GM23338 (cell line): ENCODE measurements at regions not wholly inside any gene's neighbourhood (a gene's known extent, or its start where the extent isn't known, plus 50 kb on each side); places are given as distances from the start of the nearest gene placed in this dataset.

Experiments
- ATAC-seq: fragments of 200-7000 bp; cut with Tn5 transposase; 3 replicates; pipeline ENCODE4 v1.9.1; 2020
- DNase-seq: peaks from one replicate; pipeline ENCODE4 v3.0.0-alpha.2; 2015; ENCODE audit warnings: low spot score
- H2AFZ ChIP-seq: fragments of 200-600 bp; sonication (generic); 2 replicates; pipeline ENCODE4 v1.8.0; 2016; ENCODE audit warnings: antibody characterized with exemption, mild to moderate bottlenecking, moderate library complexity
- H3F3A ChIP-seq: fragments of 200-600 bp; sonication (generic); replicated peaks from 2 replicates; pipeline ENCODE4 v1.8.0; 2017; ENCODE audit warnings: antibody characterized with exemption, mixed run types, low read depth
- H3K27ac ChIP-seq: fragments of 200-600 bp; sonication (generic); 2 replicates; pipeline ENCODE4 v1.6.1; 2016; ENCODE audit warnings: low read depth
- H3K27me3 ChIP-seq: fragments of 200-600 bp; sonication (generic); 2 replicates; pipeline ENCODE4 v1.8.0; 2016; ENCODE audit warnings: mild to moderate bottlenecking, mixed run types, moderate library complexity; ENCODE audit not compliant: insufficient read depth
- H3K36me3 ChIP-seq: fragments of 200-600 bp; sonication (generic); 2 replicates; pipeline ENCODE4 v1.8.0; 2016; ENCODE audit warnings: mild to moderate bottlenecking; ENCODE audit not compliant: insufficient read depth
- H3K4me1 ChIP-seq: fragments of 200-600 bp; sonication (generic); 2 replicates; pipeline ENCODE4 v1.8.0; 2016; ENCODE audit warnings: mild to moderate bottlenecking, moderate library complexity; ENCODE audit not compliant: insufficient read depth
- H3K4me2 ChIP-seq: fragments of 200-600 bp; sonication (generic); 2 replicates; pipeline ENCODE4 v1.7.1; 2017; ENCODE audit warnings: mixed run types
- H3K4me3 ChIP-seq: fragments of 200-600 bp; sonication (generic); 2 replicates; pipeline ENCODE4 v1.6.1; 2016; ENCODE audit warnings: mixed run types
- H3K79me2 ChIP-seq: fragments of 200-600 bp; sonication (generic); replicated peaks from 2 replicates; pipeline ENCODE4 v1.8.0; 2017; ENCODE audit warnings: mild to moderate bottlenecking; ENCODE audit not compliant: insufficient read depth
- H3K9me2 ChIP-seq: fragments of 200-600 bp; sonication (generic); 2 replicates; pipeline ENCODE4 v1.8.0; 2017; ENCODE audit not compliant: insufficient read depth
- H4K20me1 ChIP-seq: fragments of 200-600 bp; sonication (generic); replicated peaks from 2 replicates; pipeline ENCODE4 v1.8.0; 2017; ENCODE audit warnings: mild to moderate bottlenecking; ENCODE audit not compliant: insufficient read depth
- H3K27ac Mint-ChIP-seq: 2 replicates; pipeline ENCODE4 v1.8.0; 2020; ENCODE audit warnings: inconsistent platforms, mild to moderate bottlenecking, moderate library complexity, mixed read lengths
- H3K27me3 Mint-ChIP-seq: 3 replicates; pipeline ENCODE4 v1.8.0; 2022; ENCODE audit warnings: low read depth, mild to moderate bottlenecking, moderate library complexity, mixed read lengths, inconsistent platforms; ENCODE audit not compliant: insufficient read depth, poor library complexity
- H3K36me3 Mint-ChIP-seq: 3 replicates; pipeline ENCODE4 v1.8.0; 2021; ENCODE audit warnings: low read depth, mild to moderate bottlenecking, inconsistent platforms, moderate library complexity, mixed read lengths
- H3K4me1 Mint-ChIP-seq: 3 replicates; pipeline ENCODE4 v1.8.0; 2020; ENCODE audit warnings: mild to moderate bottlenecking, inconsistent platforms, mixed read lengths
- H3K4me3 Mint-ChIP-seq: 3 replicates; pipeline ENCODE4 v1.8.0; 2021; ENCODE audit warnings: moderate library complexity, mild to moderate bottlenecking, inconsistent platforms, mixed read lengths
- H3K9me3 Mint-ChIP-seq: 3 replicates; pipeline ENCODE4 v1.8.0; 2020; ENCODE audit warnings: moderate library complexity, mild to moderate bottlenecking, inconsistent platforms, mixed read lengths
- CREB1 ChIP-seq: fragments of 250-450 bp; sonication (Bioruptor Pico); IDR thresholded peaks from 2 replicates; pipeline ENCODE4 v1.5.0; 2020; ENCODE audit warnings: low read depth, mild to moderate bottlenecking, moderate library complexity
- EZH2 ChIP-seq: fragments of 200-600 bp; sonication (generic); IDR thresholded peaks from one replicate; pipeline ENCODE4 v1.8.0; 2017; ENCODE audit warnings: antibody characterized with exemption, mild to moderate bottlenecking, low read depth; ENCODE audit not compliant: unreplicated experiment
- EZH2phosphoT487 ChIP-seq: fragments of 200-600 bp; sonication (generic); IDR thresholded peaks from one replicate; pipeline ENCODE4 v1.8.1; 2018; ENCODE audit warnings: antibody characterized with exemption; ENCODE audit not compliant: unreplicated experiment
- JUNB ChIP-seq: IDR thresholded peaks from one replicate; pipeline ENCODE4 v1.6.1; 2016; ENCODE audit warnings: antibody characterized with exemption; ENCODE audit not compliant: unreplicated experiment
- NANOG ChIP-seq: IDR thresholded peaks from 2 replicates; pipeline ENCODE4 v1.6.1; 2016; ENCODE audit warnings: antibody characterized with exemption, borderline replicate concordance
- POLR2AphosphoS5 ChIP-seq: IDR thresholded peaks from 2 replicates; pipeline ENCODE4 v1.6.1; 2016; ENCODE audit warnings: antibody characterized with exemption, low read depth
- STAT1 ChIP-seq: IDR thresholded peaks from one replicate; pipeline ENCODE4 v1.6.1; 2016; ENCODE audit warnings: antibody characterized with exemption; ENCODE audit not compliant: unreplicated experiment
- ZNF114 ChIP-seq: fragments of 250-450 bp; sonication (Bioruptor Pico); IDR thresholded peaks from 2 replicates; pipeline ENCODE4 v1.5.0; 2020; ENCODE audit warnings: mild to moderate bottlenecking, moderate library complexity
- ZNF331 ChIP-seq: fragments of 250-450 bp; sonication (Bioruptor Pico); IDR thresholded peaks from 2 replicates; pipeline ENCODE4 v1.5.0; 2020; ENCODE audit warnings: low read depth, mild to moderate bottlenecking, moderate library complexity
- TF ChIP-seq, protein P1 (sequence below), 2 experiments: fragments of 200-600 bp in 1 of 2; sonication (generic) in 1 of 2; conservative IDR thresholded peaks; 2 replicates each; pipeline versions ENCODE4 v1.5.1 to v1.6.1; 2016 to 2017; ENCODE audit warnings: antibody characterized with exemption in 2 of 2, low read depth in 2 of 2, mild to moderate bottlenecking in 2 of 2, moderate library complexity in 1 of 2
- TF ChIP-seq, protein P2 (sequence below): IDR thresholded peaks from 2 replicates; pipeline ENCODE4 v1.6.1; 2016; ENCODE audit warnings: antibody characterized with exemption
- TF ChIP-seq, protein P3 (sequence below): IDR thresholded peaks from one replicate; pipeline ENCODE4 v1.6.1; 2018; ENCODE audit warnings: antibody characterized with exemption; ENCODE audit not compliant: unreplicated experiment
- TF ChIP-seq, protein P4 (sequence below): fragments of 250-450 bp; sonication (Bioruptor Pico); IDR thresholded peaks from 2 replicates; pipeline ENCODE4 v1.5.0; 2020; ENCODE audit warnings: mild to moderate bottlenecking, moderate library complexity

DNA sequence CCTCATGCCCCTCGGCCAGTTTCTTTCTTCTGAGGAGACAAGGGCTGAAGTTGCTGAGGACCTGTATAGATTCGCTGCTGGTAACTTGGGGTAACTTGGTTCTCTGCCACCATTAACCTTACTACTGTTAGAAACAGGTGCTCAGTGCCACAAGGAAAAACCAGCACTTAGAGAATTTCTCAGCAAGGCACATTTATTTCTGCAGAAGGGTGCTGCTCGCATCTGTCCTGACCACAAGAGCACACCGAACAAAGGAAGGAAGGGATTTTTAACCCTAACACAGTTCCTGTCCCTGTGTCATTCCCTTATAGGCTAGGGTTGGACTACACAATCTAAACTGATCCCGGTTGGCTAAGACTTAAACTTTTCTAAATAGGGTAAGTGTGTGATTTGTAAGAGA is 154.1 kb downstream of the SOCS6 start:
- Histone ChIP-seq H4K20me1 (no peaks in the 10 kb centered on the region), H2AFZ (no peak overlapping the region), H3K4me2 (no peak overlapping the region), H3K4me3 (no peak overlapping the region), H3K27me3 (no peaks in the 10 kb centered on the region), H3K27ac (no peak overlapping the region), H3K9me2 (no peaks in the 10 kb centered on the region), H3K4me1 (no peaks in the 10 kb centered on the region), H3F3A (no peaks in the 10 kb centered on the region), H3K79me2 (no peaks in the 10 kb centered on the region), H3K36me3 (peaks cover 16% of the 10 kb centered on the region)
- peaks cover 26% of the 10 kb centered on the region for H3K36me3 Mint-ChIP-seq
- H3K4me1 Mint-ChIP-seq, result no peaks in the 10 kb centered on the region
- peaks cover 4% of the 10 kb centered on the region for H3K27me3 Mint-ChIP-seq
- H3K9me3 Mint-ChIP-seq, result peaks cover 43% of the 10 kb centered on the region
- H3K4me3 Mint-ChIP-seq, result no peak overlapping the region
- ATAC-seq (no peak), DNase-seq (peak; percentile 28)
- no peak overlapping the region for H3K27ac Mint-ChIP-seq
- TF ChIP-seq ZNF331, result no peak
- TF ChIP-seq, protein P1, sequence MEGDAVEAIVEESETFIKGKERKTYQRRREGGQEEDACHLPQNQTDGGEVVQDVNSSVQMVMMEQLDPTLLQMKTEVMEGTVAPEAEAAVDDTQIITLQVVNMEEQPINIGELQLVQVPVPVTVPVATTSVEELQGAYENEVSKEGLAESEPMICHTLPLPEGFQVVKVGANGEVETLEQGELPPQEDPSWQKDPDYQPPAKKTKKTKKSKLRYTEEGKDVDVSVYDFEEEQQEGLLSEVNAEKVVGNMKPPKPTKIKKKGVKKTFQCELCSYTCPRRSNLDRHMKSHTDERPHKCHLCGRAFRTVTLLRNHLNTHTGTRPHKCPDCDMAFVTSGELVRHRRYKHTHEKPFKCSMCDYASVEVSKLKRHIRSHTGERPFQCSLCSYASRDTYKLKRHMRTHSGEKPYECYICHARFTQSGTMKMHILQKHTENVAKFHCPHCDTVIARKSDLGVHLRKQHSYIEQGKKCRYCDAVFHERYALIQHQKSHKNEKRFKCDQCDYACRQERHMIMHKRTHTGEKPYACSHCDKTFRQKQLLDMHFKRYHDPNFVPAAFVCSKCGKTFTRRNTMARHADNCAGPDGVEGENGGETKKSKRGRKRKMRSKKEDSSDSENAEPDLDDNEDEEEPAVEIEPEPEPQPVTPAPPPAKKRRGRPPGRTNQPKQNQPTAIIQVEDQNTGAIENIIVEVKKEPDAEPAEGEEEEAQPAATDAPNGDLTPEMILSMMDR (conservative IDR thresholded peaks at IDR 0.05; ENCODE audit: low read depth in 2 of 2), result no peak
- TF ChIP-seq CREB1, result no peak
- no peak for TF ChIP-seq EZH2
- TF ChIP-seq STAT1, result no peak
- TF ChIP-seq EZH2phosphoT487, result no peak
- no peak for TF ChIP-seq ZNF114
- TF ChIP-seq, protein P2, sequence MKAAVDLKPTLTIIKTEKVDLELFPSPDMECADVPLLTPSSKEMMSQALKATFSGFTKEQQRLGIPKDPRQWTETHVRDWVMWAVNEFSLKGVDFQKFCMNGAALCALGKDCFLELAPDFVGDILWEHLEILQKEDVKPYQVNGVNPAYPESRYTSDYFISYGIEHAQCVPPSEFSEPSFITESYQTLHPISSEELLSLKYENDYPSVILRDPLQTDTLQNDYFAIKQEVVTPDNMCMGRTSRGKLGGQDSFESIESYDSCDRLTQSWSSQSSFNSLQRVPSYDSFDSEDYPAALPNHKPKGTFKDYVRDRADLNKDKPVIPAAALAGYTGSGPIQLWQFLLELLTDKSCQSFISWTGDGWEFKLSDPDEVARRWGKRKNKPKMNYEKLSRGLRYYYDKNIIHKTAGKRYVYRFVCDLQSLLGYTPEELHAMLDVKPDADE, result no peak
- TF ChIP-seq, protein P3, sequence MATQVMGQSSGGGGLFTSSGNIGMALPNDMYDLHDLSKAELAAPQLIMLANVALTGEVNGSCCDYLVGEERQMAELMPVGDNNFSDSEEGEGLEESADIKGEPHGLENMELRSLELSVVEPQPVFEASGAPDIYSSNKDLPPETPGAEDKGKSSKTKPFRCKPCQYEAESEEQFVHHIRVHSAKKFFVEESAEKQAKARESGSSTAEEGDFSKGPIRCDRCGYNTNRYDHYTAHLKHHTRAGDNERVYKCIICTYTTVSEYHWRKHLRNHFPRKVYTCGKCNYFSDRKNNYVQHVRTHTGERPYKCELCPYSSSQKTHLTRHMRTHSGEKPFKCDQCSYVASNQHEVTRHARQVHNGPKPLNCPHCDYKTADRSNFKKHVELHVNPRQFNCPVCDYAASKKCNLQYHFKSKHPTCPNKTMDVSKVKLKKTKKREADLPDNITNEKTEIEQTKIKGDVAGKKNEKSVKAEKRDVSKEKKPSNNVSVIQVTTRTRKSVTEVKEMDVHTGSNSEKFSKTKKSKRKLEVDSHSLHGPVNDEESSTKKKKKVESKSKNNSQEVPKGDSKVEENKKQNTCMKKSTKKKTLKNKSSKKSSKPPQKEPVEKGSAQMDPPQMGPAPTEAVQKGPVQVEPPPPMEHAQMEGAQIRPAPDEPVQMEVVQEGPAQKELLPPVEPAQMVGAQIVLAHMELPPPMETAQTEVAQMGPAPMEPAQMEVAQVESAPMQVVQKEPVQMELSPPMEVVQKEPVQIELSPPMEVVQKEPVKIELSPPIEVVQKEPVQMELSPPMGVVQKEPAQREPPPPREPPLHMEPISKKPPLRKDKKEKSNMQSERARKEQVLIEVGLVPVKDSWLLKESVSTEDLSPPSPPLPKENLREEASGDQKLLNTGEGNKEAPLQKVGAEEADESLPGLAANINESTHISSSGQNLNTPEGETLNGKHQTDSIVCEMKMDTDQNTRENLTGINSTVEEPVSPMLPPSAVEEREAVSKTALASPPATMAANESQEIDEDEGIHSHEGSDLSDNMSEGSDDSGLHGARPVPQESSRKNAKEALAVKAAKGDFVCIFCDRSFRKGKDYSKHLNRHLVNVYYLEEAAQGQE, result no peak
- no peak for TF ChIP-seq NANOG
- no peak for TF ChIP-seq JUNB
- TF ChIP-seq, protein P4, sequence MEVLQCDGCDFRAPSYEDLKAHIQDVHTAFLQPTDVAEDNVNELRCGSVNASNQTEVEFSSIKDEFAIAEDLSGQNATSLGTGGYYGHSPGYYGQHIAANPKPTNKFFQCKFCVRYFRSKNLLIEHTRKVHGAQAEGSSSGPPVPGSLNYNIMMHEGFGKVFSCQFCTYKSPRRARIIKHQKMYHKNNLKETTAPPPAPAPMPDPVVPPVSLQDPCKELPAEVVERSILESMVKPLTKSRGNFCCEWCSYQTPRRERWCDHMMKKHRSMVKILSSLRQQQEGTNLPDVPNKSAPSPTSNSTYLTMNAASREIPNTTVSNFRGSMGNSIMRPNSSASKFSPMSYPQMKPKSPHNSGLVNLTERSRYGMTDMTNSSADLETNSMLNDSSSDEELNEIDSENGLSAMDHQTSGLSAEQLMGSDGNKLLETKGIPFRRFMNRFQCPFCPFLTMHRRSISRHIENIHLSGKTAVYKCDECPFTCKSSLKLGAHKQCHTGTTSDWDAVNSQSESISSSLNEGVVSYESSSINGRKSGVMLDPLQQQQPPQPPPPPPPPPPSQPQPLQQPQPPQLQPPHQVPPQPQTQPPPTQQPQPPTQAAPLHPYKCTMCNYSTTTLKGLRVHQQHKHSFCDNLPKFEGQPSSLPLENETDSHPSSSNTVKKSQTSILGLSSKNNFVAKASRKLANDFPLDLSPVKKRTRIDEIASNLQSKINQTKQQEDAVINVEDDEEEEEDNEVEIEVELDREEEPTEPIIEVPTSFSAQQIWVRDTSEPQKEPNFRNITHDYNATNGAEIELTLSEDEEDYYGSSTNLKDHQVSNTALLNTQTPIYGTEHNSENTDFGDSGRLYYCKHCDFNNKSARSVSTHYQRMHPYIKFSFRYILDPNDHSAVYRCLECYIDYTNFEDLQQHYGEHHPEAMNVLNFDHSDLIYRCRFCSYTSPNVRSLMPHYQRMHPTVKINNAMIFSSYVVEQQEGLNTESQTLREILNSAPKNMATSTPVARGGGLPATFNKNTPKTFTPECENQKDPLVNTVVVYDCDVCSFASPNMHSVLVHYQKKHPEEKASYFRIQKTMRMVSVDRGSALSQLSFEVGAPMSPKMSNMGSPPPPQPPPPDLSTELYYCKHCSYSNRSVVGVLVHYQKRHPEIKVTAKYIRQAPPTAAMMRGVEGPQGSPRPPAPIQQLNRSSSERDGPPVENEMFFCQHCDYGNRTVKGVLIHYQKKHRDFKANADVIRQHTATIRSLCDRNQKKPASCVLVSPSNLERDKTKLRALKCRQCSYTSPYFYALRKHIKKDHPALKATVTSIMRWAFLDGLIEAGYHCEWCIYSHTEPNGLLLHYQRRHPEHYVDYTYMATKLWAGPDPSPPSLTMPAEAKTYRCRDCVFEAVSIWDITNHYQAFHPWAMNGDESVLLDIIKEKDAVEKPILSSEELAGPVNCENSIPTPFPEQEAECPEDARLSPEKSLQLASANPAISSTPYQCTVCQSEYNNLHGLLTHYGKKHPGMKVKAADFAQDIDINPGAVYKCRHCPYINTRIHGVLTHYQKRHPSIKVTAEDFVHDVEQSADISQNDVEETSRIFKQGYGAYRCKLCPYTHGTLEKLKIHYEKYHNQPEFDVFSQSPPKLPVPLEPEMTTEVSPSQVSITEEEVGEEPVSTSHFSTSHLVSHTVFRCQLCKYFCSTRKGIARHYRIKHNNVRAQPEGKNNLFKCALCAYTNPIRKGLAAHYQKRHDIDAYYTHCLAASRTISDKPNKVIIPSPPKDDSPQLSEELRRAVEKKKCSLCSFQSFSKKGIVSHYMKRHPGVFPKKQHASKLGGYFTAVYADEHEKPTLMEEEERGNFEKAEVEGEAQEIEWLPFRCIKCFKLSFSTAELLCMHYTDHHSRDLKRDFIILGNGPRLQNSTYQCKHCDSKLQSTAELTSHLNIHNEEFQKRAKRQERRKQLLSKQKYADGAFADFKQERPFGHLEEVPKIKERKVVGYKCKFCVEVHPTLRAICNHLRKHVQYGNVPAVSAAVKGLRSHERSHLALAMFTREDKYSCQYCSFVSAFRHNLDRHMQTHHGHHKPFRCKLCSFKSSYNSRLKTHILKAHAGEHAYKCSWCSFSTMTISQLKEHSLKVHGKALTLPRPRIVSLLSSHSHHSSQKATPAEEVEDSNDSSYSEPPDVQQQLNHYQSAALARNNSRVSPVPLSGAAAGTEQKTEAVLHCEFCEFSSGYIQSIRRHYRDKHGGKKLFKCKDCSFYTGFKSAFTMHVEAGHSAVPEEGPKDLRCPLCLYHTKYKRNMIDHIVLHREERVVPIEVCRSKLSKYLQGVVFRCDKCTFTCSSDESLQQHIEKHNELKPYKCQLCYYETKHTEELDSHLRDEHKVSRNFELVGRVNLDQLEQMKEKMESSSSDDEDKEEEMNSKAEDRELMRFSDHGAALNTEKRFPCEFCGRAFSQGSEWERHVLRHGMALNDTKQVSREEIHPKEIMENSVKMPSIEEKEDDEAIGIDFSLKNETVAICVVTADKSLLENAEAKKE, result no peak
- no peak for TF ChIP-seq POLR2AphosphoS5
